ENCODE measurements at regions not wholly inside any gene's neighbourhood (a gene's known extent, or its start where the extent isn't known, plus 50 kb on each side); places are given as distances from the start of the nearest gene placed in this dataset.

- TF ChIP-seq CTCF (IDR thresholded peaks at IDR 0.05; ENCODE audit: low read depth, low read length, poor library complexity, severe bottlenecking) (no peak), EZH2phosphoT487 (IDR thresholded peaks at IDR 0.05; ENCODE audit: borderline replicate concordance, low read length) (no peak)
Observed at GRCh38 chr10:120110196-120110595, 217.7 kb downstream of the SEC23IP start.
